GM13976 (cell line): ENCODE measurements at regions not wholly inside any gene's neighbourhood (a gene's known extent, or its start where the extent isn't known, plus 50 kb on each side); places are given as distances from the start of the nearest gene placed in this dataset.

Source experiments
- DNase-seq: peaks from one replicate; pipeline ENCODE4 v3.0.0; 2012; ENCODE audit warnings: low spot score
- CTCF ChIP-seq: IDR thresholded peaks from 2 replicates; pipeline ENCODE4 v1.5.1; 2012; ENCODE audit warnings: borderline replicate concordance, mild to moderate bottlenecking; ENCODE audit not compliant: insufficient read depth; ENCODE audit errors: extremely low read depth, missing control alignments, control extremely low read depth
- in situ Hi-C: fragments of 300-500 bp; cut with MboI; formaldehyde crosslinking; loops from one replicate; pipeline ENCODE4 v1.12.0; 2022; ENCODE audit warnings: low sequenced_read_pairs, mixed read lengths, inconsistent platforms; ENCODE audit not compliant: unreplicated experiment

- no peak for DNase-seq
- in situ Hi-C loops: no loop called here
- no peak for TF ChIP-seq CTCF
Measured at GRCh38 chr6:156154896-156155295, 622.3 kb upstream of the ARID1B start.

- TF ChIP-seq CTCF: no peak
- in situ Hi-C loops: no loop called here
- DNase-seq: no peak
Measured at GRCh38 chr6:156150391-156150790, 626.8 kb upstream of the ARID1B start.

- DNase-seq: no peak
- TF ChIP-seq CTCF: no peak
- in situ Hi-C loops: no loop called here
Measured at GRCh38 chr6:156146891-156147290, 630.3 kb upstream of the ARID1B start.

- TF ChIP-seq CTCF: no peak
- in situ Hi-C loops: no loop called here
- DNase-seq: peak; percentile 15
Measured at GRCh38 chr6:156131221-156131903, 645.8 kb upstream of the ARID1B start.

- DNase-seq: no peak
- TF ChIP-seq CTCF: no peak
- in situ Hi-C loops: no loop called here
Measured at GRCh38 chr6:156126535-156126934, 650.6 kb upstream of the ARID1B start.

GRCh38 chr6:156125844-156126243, 651.3 kb upstream of the ARID1B start:
- in situ Hi-C loops: no loop called here

More at GRCh38 chr6:156125844-156126243, 651.3 kb upstream of the ARID1B start:
- DNase-seq: no peak
- no peak for TF ChIP-seq CTCF
